SKM-1 treated with dmso at 0.1 percent for 144 hours (cell line): ENCODE measurements at regions not wholly inside any gene's neighbourhood (a gene's known extent, or its start where the extent isn't known, plus 50 kb on each side); places are given as distances from the start of the nearest gene placed in this dataset.

Experiments
- DNase-seq: peaks from one replicate; lab custom pipeline; 2025; ENCODE audit not compliant: unreplicated experiment; lab: John Stamatoyannopoulos, UW

DNA sequence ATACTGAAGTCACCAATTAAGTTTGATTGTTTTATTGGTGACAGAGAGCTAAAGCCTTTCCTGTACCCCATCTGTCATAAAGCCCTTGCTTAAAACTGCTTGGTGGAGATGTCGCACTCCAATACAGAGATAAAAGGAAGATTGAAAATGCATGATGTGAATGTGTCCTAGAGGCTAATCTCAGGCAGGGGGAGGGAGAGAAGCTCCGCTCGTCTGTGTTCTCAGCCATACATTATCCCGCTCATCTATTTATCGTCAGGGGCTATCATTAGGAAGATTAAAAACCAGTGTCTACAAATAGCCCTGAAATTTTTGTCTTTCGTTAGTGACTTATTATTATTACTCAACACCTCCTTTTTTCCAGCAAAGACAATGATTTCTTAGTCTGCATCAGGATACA lies 110.3 kb downstream of the CMPK2 start:
- DNase-seq: no peak

DNA sequence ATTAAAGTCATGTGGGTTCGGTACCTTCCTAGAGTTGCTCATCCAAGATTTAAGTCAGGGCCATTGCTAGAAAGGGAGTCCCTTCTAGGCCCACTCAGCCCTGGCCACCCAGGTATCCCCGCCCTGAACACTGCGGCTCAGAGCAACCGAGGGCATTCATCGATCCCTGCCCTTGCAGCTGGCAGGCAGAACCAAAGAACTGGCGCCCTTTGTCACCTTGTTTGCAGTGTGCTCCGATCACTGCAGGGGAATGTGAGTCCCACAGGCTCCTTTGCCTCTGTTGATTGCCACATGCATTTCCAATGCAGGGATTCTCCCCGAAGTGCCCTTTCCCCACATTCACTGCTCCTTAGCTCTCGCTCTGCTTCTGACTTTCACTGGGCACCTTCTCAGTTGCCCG lies 108.5 kb downstream of the CMPK2 start:
- no peak for DNase-seq

DNA sequence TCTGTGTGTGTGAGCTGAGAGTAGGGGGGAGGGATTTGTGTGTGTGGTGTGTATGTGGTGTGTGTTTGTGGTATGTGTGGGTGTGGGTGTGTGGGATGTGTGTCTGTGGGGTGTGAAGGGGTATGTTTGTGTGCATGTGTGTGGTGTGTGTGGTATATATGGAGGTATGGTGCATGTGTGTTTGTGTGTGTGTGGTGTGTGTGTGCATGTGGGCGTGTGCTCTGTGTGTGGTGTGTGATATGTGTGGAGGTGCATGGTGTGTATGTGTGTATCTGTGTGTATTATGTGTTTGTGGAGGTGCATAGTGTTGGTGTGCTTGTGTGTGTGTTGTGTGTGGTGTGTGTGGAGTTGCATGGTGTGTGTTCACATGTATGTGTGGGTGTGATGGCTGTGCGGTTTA lies 106.0 kb downstream of the CMPK2 start:
- DNase-seq: no peak

DNA sequence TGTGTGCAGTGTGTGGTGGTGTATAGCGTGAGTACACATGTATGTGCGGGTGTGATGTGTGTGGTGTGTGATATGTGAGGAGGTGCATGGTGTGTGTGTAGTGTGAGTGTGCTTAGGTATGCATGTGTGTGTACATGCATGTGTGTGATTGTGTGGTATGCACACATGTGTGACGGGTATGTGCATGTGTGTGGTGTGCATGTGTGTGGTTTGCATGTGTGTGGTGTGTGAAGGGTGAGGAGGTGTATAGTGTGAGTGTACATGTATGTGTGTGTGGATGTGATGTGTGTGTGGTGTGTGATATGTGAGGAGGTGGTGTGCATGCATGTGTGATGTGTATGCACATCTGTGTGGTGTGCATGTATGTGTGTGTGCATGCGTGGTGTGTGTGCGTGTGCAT lies 105.6 kb downstream of the CMPK2 start:
- no peak for DNase-seq

DNA sequence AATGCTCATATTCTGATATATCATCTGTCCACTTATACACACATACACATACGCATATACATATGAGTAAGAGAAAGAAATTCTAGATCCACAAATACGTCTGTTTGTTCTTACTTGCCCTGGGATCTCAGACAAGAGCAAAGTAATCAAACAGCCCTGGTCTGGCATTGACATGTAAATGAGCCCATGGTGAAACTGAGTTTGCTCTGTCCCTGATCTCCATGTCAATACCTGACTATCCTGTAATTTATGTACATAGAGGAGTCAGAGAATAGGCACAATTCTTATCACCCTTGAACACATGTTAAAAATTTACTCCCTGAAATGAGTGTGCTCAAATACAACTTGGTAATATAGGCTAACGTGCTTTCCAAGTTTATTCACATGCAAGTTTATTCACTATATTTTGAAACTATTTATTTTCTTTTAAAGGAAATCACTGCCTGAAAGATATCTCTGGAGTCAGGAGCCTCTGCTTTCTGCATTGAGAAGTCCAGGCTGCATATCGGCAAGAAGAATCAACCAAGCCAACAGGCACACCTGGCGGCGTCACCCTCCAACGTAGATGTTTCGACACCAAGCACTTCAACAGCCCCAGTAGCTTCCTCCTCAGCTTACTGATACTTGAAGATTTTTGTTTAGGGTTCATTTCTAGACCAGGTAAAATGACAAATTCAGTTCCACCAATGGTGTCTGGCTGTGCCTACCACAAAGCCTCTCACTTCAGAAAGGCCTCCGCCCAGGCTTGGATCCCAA lies 100.6 kb downstream of the CMPK2 start:
- DNase-seq: no peak

DNA sequence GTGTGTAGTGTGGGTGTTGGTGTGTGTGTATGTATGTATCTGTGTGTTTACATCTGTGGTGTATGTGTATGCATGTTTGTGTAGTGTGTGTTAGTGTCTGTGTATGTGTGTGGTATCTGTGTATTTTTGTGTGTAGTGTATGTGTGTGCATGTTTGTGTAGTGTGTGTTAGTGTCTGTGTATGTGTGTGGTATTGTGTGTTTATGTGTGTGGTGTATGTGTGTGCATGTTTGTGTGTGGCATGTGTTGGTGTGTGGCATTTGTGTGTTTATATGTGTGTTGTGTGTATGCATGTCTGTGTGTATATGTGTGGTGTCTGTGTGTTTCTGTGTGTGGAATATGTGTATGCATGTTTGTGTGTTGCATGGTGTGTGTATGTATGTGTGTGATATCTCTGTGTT lies 96.4 kb downstream of the CMPK2 start:
- DNase-seq: no peak

DNA sequence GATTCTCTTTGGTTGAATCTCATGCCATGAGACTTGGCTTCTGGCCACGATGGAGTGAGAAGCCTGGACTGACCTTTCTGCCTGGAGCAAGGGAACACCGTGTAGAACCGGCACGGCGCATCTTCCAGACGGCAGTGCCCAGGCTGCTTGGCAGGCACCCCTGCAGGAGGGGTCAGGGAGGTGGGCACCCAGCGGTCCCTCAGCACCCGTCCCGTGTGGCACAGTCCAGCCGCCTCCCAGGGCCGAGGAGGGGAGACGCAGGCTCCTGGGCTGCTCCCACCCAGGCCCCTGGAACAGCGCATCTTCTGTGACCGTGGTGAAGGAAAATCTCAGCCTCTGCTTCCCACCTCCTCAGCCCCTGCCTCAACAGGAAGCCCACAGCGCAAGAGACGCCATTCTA lies 95.7 kb downstream of the CMPK2 start:
- no peak for DNase-seq

DNA sequence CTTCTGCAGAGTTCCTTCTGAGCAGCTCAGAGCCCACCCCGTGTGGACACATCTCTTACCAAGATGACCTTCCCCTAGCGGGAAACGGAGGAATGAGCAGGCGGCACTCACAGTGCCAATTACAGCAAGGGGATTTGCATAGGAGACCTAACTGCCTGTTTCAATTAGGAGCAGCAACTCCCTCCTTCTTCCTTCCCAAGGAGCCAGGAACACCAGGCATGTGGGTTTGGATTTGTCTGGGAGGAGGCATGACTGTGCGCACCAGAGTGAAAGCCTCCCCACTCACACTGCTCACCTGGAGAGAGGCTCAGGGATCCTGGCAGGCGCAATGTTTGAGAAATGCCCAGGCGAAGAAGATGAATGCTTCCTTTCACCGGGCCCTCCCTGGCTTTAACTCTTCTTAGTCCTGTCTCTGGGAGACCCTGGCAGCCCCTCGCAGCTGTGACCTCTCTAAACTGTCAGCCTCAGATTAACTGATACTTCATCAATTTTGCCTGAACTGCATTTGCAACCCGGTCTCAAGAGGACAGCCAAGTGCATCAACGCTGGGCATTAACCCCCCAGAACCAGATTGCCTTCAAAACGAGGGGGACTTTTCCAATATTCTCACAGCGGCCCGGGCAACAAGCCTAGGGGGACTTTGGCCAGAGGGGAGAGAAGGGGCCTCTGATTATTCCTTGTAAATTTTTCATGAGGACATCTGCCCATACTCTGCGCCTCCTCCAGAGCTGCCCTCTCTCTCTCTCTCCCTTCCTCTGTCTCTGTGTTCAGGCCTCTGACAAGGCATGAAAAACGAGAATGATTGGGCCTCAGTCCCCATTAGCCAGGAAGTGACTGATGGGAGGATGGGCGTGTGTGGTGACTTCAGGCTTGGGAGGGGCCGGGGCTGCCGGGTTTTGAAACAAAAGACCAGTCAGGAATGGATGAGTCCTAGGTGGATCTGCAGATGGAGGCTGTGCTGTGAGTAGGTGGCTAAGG lies 93.8 kb downstream of the CMPK2 start:
- DNase-seq: no peak

DNA sequence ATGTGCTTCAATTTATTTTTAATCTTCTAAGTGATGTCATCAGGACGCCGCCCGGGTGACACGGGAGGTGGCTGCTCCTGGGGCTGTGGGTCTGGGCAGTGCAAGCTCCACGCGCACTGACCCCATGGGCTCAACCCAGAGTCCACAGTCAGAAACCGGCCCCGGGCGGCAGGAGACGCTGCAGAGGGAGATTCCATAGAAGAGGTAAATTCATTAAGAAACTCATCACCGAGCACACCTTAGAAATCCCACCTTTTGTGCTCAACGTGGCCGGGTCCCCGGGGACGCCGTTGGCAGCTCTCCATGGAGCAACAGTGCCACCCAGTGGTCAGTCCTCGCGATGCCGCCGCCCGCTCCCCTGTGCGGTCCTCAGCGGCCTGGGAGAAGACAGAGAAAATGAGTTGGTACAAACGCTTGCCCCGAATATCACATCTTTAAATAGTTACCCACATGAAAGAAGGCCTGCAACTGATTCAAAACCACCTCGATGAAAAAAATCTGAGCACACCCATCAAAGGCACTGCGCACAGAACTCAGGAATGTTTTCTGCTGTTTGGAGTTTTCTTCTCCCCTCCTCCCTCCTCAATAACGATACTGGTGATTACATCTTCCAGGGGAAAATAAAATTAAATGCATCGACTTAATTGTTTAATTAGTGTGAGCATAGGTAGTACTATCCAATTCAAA lies 92.6 kb downstream of the CMPK2 start:
- peak; percentile 38 for DNase-seq

DNA sequence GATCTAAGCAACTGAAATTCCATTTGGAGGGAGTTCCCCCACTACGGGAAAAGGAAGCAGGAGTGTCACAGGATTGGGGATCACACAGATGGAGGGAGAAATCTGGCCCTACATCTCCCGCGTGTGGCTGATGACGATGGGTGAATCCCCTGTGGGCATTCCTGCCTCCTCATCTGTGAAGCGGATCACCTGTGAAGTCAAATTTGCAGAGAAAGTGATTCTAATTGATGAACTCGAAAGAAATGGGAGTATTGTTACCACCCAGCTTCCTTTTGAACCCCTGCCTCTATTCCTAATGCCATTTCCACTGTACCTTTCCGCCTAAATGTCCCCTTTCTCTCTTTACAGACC lies 92.0 kb downstream of the CMPK2 start:
- DNase-seq: no peak

DNA sequence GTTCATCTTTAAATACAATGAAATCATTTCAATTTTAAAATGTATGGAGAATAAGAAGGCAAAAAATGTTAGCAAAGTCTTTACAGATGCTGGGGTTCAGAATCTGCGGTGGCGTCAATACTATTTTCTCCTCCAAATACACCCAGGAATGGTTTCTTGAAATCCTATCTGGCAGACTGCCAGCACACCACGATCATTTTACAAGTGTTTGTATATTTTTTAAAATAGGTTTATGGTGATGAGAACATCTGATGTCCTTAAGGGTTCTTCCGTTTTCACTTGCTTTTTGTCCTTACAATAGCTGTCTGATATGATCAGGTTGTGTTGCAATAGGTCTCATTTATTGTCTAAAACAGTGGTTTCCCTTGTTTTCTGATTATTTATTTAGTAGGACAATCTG lies 89.6 kb downstream of the CMPK2 start:
- DNase-seq: no peak

DNA sequence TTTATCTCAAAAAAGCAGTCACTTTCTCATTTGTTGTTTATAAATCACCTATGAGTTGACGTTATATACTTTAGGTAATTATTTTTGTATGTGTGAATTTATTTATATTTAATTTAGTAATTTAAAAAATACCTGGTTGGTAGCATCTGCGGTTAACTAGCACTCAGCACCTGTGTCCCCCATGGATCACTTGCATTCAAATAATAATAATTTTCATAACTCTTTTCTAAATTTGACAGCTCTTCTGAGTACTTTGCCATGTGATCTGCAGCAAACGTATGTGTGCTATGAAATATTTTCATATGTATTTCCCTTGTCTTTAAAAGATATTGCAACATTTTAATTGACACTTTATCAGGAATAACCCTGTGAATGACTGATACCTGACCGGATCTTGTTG lies 88.1 kb downstream of the CMPK2 start:
- DNase-seq: no peak

DNA sequence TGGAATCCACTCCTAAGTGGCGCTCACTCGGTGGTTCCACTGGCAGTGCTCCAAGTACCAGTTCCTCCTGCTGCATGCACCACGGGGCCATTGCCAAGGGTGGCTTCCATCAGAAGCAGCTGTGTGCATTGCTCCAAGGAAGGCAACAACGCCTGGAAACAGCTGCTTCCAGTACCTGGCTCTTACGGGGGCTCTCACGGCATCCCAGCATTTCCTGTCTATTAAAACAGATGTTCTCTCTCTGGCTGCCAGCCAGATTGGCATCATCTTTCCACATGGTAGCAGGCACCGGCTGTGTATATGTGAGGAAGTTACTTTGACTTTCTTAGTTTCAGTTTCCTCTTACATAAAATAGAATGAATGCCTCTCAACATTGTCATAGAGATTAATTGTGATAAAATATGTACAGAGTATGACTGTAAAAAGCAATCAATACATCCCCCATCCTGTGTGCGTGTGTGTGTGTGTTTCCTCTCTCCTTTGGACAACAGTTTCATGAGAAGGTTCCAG lies 84.9 kb downstream of the CMPK2 start:
- DNase-seq: peak; percentile 48

DNA sequence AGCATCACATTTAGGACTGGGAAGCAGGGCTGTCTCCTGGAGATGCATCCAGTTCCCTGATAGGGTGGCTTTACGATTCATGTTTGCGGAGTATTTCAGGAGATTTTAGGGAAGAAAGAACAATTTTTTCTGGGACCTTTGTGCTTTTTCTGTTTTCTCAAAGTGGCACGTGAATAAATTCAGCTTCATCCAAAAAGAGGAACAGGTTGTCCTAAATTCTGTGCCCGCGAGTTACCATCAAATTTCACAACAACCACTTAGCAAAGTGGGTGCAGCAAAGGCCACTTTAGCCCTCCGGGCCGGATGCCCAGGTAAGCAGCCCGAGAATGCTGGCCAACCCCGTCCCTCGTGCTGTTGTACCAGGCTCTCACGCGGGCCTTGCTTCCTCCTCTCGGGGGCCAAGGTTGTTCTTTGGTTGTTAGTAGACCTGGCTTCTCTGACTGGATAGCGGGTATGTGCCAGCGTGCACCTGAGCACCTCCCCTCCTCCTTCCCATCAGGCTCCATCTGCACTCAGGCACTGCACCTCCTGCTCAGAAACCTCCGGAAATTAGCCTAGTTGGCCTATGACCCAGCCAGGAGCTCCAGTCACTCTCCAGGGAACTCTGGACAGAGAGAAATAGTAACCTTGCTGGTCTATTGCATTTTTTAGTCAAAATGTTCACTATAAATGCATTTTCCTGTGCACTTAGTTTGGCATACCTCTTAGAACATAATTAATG lies 83.0 kb downstream of the CMPK2 start:
- DNase-seq: peak; percentile 17

DNA sequence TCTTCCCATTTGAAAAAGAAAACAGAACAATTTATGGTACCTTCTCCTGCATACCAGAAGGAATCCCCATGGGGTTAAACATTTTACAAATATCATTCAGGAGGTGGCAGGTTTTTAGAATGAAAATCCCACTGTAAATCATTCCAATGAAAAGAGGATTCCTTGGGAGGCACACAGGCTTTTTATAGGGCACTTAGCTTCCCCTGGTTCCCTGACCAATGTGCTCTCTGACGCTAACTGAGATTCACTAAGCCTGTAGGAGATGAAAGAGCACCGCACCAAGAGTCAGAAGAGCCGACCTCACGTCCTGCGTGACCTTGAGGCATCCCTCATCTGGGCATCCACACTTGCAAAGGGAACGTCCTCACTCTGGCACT lies 82.5 kb downstream of the CMPK2 start:
- no peak for DNase-seq

DNA sequence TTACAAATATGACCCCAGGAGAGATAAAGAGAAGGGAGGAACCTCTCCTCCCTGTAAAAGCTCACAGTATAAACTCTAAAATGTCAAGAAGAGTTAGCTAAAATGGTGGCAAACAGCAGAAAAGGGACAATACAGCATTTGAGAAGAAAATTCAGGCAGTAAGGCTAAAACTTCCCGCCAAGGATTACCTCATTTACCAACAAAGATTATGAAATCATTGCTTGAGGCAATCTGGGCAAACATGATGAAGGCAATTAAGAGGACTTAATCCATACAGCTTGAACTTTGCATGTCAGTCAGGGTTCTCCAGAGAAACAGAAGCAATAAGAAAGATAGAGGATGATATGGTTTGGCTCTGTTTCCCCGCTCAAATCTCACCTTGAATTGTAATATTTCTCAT lies 81.4 kb downstream of the CMPK2 start:
- peak; percentile 58 for DNase-seq

DNA sequence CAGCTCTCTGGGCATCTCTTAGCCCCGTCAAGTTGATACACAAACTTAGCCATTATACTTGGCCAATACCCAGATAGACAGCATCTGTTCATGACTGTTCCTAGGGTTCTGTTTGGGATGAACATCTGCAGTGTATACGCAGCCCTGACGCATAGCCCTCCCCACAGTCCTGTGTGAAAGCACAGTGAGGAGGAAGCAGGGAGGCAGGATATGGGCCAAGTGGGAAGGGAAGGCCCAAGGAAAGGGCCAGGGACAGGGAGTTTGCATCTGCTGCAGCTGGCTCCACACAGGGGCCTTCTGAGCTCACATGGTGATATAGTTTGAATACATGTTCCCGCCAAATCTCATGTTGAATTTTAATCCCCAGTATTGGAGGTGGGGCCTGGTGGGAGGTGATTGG lies 80.2 kb downstream of the CMPK2 start:
- DNase-seq: no peak

DNA sequence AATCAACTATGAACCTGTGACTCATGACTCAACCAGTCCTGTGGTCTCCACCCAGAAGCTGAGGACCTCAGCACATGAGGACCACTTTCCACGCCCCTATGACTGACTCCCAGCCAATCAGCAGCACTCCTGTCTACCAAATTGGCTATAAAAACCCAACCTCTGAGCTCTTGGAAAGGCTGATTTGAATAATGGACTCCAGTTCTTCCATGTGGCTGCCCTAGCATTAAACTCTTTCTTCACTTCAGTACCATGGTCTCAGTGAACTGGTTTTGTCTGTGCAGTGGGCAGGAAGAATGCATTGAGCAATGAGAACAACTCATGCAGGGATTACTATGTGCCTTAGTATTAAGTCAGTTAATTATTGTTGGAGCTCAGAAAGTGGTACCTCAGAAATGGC lies 78.3 kb downstream of the CMPK2 start:
- DNase-seq: no peak

DNA sequence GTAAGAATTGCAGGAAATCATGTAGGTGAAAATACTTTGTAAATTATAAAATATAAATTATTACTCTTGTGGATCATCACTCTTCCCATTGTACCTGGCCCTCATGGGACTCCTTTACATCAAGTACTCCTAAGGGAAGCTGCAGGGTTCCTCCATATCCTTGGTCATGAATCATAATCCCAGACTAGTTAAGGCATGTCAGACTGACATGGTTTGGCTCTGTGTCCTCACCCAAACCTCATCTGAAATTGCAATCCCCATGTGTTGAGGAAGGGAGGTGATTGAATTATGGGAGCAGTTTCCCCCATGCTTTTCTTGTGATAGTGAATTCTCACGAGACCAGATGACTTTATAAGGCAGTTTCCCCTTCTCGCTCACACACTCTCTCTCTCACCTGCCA lies 77.1 kb downstream of the CMPK2 start:
- DNase-seq: no peak

DNA sequence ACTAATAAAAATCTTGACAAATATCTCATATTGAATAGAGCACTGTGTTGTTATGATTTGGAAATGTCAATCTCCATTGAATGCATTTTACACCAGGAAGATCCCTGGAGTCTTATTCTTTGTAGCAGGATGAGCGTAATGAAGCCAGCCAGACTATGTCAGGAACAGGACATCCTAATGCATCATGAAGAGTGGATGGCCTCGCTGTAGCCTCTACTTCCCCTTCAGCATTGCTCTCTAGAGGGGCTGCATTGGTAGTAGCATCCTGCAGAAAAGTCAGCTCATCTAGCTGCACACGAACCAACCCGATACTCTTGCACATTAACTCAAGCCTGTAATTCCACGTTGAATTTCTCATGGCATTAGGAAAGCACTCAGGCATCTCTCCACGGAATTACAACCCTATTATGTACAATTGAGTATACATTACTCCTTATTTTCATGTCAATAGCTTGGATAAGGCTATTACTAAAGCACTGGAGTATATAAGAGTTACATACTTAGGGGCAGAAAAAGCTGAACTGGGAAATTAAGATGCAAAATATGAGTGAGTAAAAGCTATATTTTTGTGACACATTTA lies 76.1 kb downstream of the CMPK2 start:
- DNase-seq: no peak

DNA sequence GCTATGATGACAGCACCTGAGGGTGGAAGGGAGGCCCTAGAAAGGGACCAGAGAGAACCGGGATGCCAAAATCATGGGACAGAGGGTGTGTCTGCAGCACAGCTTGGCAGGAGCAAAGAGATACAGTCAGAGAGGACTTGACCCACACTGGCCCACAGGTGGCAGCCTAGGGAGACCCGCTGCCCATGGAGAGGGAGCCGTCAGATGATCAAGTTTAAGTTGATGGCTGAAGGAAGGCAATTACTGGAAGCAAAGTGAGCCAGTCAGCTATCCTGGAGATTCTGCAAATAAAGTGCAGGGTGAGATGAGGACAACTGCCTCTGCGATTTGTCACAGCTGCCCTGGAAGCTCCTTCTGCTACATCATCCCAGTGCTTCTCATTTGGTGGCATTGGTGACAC lies 74.0 kb downstream of the CMPK2 start:
- DNase-seq: no peak
